ENCODE measurements at regions not wholly inside any gene's neighbourhood (a gene's known extent, or its start where the extent isn't known, plus 50 kb on each side); places are given as distances from the start of the nearest gene placed in this dataset.

GRCh38 chr16:74210245-74210644, 86.4 kb upstream of the PSMD7 start:
- Histone ChIP-seq H3K27me3 (ENCODE audit: control insufficient read depth, insufficient read depth, low read length) (no peaks in the 10 kb centered on the region), H3K36me3 (ENCODE audit: control insufficient read depth, insufficient read depth, low read length) (no peaks in the 10 kb centered on the region), H3K4me3 (ENCODE audit: low read length) (no peak overlapping the region), H3K27ac (ENCODE audit: low read length) (no peak overlapping the region), H3K9me3 (replicated peaks; ENCODE audit: control insufficient read depth, low read depth, low read length) (no peaks in the 10 kb centered on the region), H3K4me1 (ENCODE audit: control insufficient read depth, insufficient read depth, low read length) (no peaks in the 10 kb centered on the region)
- no peak for DNase-seq
- no CpG with 5 or more reads among the region's 1 CpG for WGBS (ENCODE audit: insufficient coverage)

- Histone ChIP-seq H3K4me1 (ENCODE audit: control insufficient read depth, insufficient read depth, low read length) (no peaks in the 10 kb centered on the region), H3K36me3 (ENCODE audit: control insufficient read depth, insufficient read depth, low read length) (no peaks in the 10 kb centered on the region), H3K4me3 (ENCODE audit: low read length) (no peak overlapping the region), H3K9me3 (replicated peaks; ENCODE audit: control insufficient read depth, low read depth, low read length) (no peaks in the 10 kb centered on the region), H3K27ac (ENCODE audit: low read length) (no peak overlapping the region), H3K27me3 (ENCODE audit: control insufficient read depth, insufficient read depth, low read length) (no peaks in the 10 kb centered on the region)
- WGBS (ENCODE audit: insufficient coverage) = no CpG with 5 or more reads among the region's 5 CpGs
- no peak for DNase-seq
These were observed 94.6 kb upstream of the PSMD7 start for GRCh38 chr16:74202009-74202408.

- H3K4me1 ChIP-seq (ENCODE audit: control insufficient read depth, insufficient read depth, low read length) = no peaks in the 10 kb centered on the region
- WGBS (ENCODE audit: insufficient coverage) = no CpG with 5 or more reads among the region's 2 CpGs
- H3K4me3 ChIP-seq (ENCODE audit: low read length) = no peak overlapping the region
- no peak overlapping the region for H3K27ac ChIP-seq (ENCODE audit: low read length)
- DNase-seq = no peak
- H3K9me3 ChIP-seq (replicated peaks; ENCODE audit: control insufficient read depth, low read depth, low read length) = no peaks in the 10 kb centered on the region
- no peaks in the 10 kb centered on the region for H3K36me3 ChIP-seq (ENCODE audit: control insufficient read depth, insufficient read depth, low read length)
- no peaks in the 10 kb centered on the region for H3K27me3 ChIP-seq (ENCODE audit: control insufficient read depth, insufficient read depth, low read length)
These were observed 95.0 kb upstream of the PSMD7 start for GRCh38 chr16:74201576-74201975.

GRCh38 chr16:74200921-74201320, 95.7 kb upstream of the PSMD7 start:
- Histone ChIP-seq H3K4me1 (ENCODE audit: control insufficient read depth, insufficient read depth, low read length) (no peaks in the 10 kb centered on the region), H3K27me3 (ENCODE audit: control insufficient read depth, insufficient read depth, low read length) (no peaks in the 10 kb centered on the region), H3K4me3 (ENCODE audit: low read length) (no peak overlapping the region), H3K36me3 (ENCODE audit: control insufficient read depth, insufficient read depth, low read length) (no peaks in the 10 kb centered on the region), H3K9me3 (replicated peaks; ENCODE audit: control insufficient read depth, low read depth, low read length) (no peaks in the 10 kb centered on the region), H3K27ac (ENCODE audit: low read length) (no peak overlapping the region)
- no peak for DNase-seq
- 100% methylated on average over 3 of the region's 5 CpGs for WGBS (ENCODE audit: insufficient coverage)

GRCh38 chr16:74199842-74200124, 96.8 kb upstream of the PSMD7 start:
- no peak overlapping the region for H3K4me3 ChIP-seq (ENCODE audit: low read length)
- DNase-seq = no peak
- WGBS (ENCODE audit: insufficient coverage) = no CpG with 5 or more reads among the region's 3 CpGs
- H3K27me3 ChIP-seq (ENCODE audit: control insufficient read depth, insufficient read depth, low read length) = no peaks in the 10 kb centered on the region
- H3K4me1 ChIP-seq (ENCODE audit: control insufficient read depth, insufficient read depth, low read length) = no peaks in the 10 kb centered on the region
- H3K27ac ChIP-seq (ENCODE audit: low read length) = no peak overlapping the region
- H3K9me3 ChIP-seq (replicated peaks; ENCODE audit: control insufficient read depth, low read depth, low read length) = no peaks in the 10 kb centered on the region
- no peaks in the 10 kb centered on the region for H3K36me3 ChIP-seq (ENCODE audit: control insufficient read depth, insufficient read depth, low read length)

- Histone ChIP-seq H3K4me3 (ENCODE audit: low read length) (no peak overlapping the region), H3K4me1 (ENCODE audit: control insufficient read depth, insufficient read depth, low read length) (no peaks in the 10 kb centered on the region), H3K9me3 (replicated peaks; ENCODE audit: control insufficient read depth, low read depth, low read length) (no peaks in the 10 kb centered on the region), H3K27ac (ENCODE audit: low read length) (no peak overlapping the region), H3K36me3 (ENCODE audit: control insufficient read depth, insufficient read depth, low read length) (no peaks in the 10 kb centered on the region), H3K27me3 (ENCODE audit: control insufficient read depth, insufficient read depth, low read length) (no peaks in the 10 kb centered on the region)
- no peak for DNase-seq
- WGBS (ENCODE audit: insufficient coverage) = 80% methylated on average over 1 of the region's 4 CpGs
These were observed 97.4 kb upstream of the PSMD7 start for GRCh38 chr16:74199066-74199841.

GRCh38 chr16:74192281-74192797, 104.3 kb upstream of the PSMD7 start:
- no peaks in the 10 kb centered on the region for H3K36me3 ChIP-seq (ENCODE audit: control insufficient read depth, insufficient read depth, low read length)
- no peaks in the 10 kb centered on the region for H3K9me3 ChIP-seq (replicated peaks; ENCODE audit: control insufficient read depth, low read depth, low read length)
- no peak overlapping the region for H3K27ac ChIP-seq (ENCODE audit: low read length)
- H3K27me3 ChIP-seq (ENCODE audit: control insufficient read depth, insufficient read depth, low read length) = no peaks in the 10 kb centered on the region
- H3K4me1 ChIP-seq (ENCODE audit: control insufficient read depth, insufficient read depth, low read length) = no peaks in the 10 kb centered on the region
- H3K4me3 ChIP-seq (ENCODE audit: low read length) = no peak overlapping the region
- 100% methylated on average over 1 of the region's 2 CpGs for WGBS (ENCODE audit: insufficient coverage)
- DNase-seq = no peak

GRCh38 chr16:74190292-74190691, 106.3 kb upstream of the PSMD7 start:
- Histone ChIP-seq H3K9me3 (replicated peaks; ENCODE audit: control insufficient read depth, low read depth, low read length) (no peaks in the 10 kb centered on the region), H3K4me1 (ENCODE audit: control insufficient read depth, insufficient read depth, low read length) (no peaks in the 10 kb centered on the region), H3K4me3 (ENCODE audit: low read length) (no peak overlapping the region), H3K27ac (ENCODE audit: low read length) (no peak overlapping the region), H3K27me3 (ENCODE audit: control insufficient read depth, insufficient read depth, low read length) (no peaks in the 10 kb centered on the region), H3K36me3 (ENCODE audit: control insufficient read depth, insufficient read depth, low read length) (no peaks in the 10 kb centered on the region)
- DNase-seq = no peak

GRCh38 chr16:74188856-74189255, 107.8 kb upstream of the PSMD7 start:
- WGBS (ENCODE audit: insufficient coverage) = no CpG with 5 or more reads among the region's 4 CpGs
- no peaks in the 10 kb centered on the region for H3K36me3 ChIP-seq (ENCODE audit: control insufficient read depth, insufficient read depth, low read length)
- no peak for DNase-seq

GRCh38 chr16:74186561-74186971, 110.0 kb upstream of the PSMD7 start:
- Histone ChIP-seq H3K9me3 (replicated peaks; ENCODE audit: control insufficient read depth, low read depth, low read length) (peaks cover 3% of the 10 kb centered on the region), H3K27me3 (ENCODE audit: control insufficient read depth, insufficient read depth, low read length) (no peaks in the 10 kb centered on the region), H3K4me1 (ENCODE audit: control insufficient read depth, insufficient read depth, low read length) (no peaks in the 10 kb centered on the region), H3K4me3 (ENCODE audit: low read length) (no peak overlapping the region), H3K36me3 (ENCODE audit: control insufficient read depth, insufficient read depth, low read length) (no peaks in the 10 kb centered on the region), H3K27ac (ENCODE audit: low read length) (peak overlapping the region; percentile 66)
- peak; percentile 94 for DNase-seq
- 0% methylated on average over 1 of the region's 3 CpGs for WGBS (ENCODE audit: insufficient coverage)

More at GRCh38 chr16:74188856-74189255, 107.8 kb upstream of the PSMD7 start:
- no peaks in the 10 kb centered on the region for H3K4me1 ChIP-seq (ENCODE audit: control insufficient read depth, insufficient read depth, low read length)
- no peaks in the 10 kb centered on the region for H3K9me3 ChIP-seq (replicated peaks; ENCODE audit: control insufficient read depth, low read depth, low read length)
- no peaks in the 10 kb centered on the region for H3K27me3 ChIP-seq (ENCODE audit: control insufficient read depth, insufficient read depth, low read length)
- no peak overlapping the region for H3K4me3 ChIP-seq (ENCODE audit: low read length)
- no peak overlapping the region for H3K27ac ChIP-seq (ENCODE audit: low read length)

GRCh38 chr16:74184839-74185238, 111.8 kb upstream of the PSMD7 start:
- H3K27ac ChIP-seq (ENCODE audit: low read length) = no peak overlapping the region
- H3K36me3 ChIP-seq (ENCODE audit: control insufficient read depth, insufficient read depth, low read length) = no peaks in the 10 kb centered on the region
- 92% methylated on average over 4 of the region's 5 CpGs for WGBS (ENCODE audit: insufficient coverage)
- H3K4me3 ChIP-seq (ENCODE audit: low read length) = no peak overlapping the region
- no peaks in the 10 kb centered on the region for H3K27me3 ChIP-seq (ENCODE audit: control insufficient read depth, insufficient read depth, low read length)
- no peak for DNase-seq
- H3K9me3 ChIP-seq (replicated peaks; ENCODE audit: control insufficient read depth, low read depth, low read length) = peaks cover 3% of the 10 kb centered on the region
- H3K4me1 ChIP-seq (ENCODE audit: control insufficient read depth, insufficient read depth, low read length) = no peaks in the 10 kb centered on the region
